ENCODE measurements at regions not wholly inside any gene's neighbourhood (a gene's known extent, or its start where the extent isn't known, plus 50 kb on each side); places are given as distances from the start of the nearest gene placed in this dataset.
A peak's percentile ranks its signal among the peaks of the same experiment; 100 is the strongest.
"Not testable (repeated sequence)": the region's sequence is repeated elsewhere in the genome, so short reads cannot be mapped to it uniquely, and the experiment has no call there.

- no peak for DNase-seq
Observed at GRCh38 chr6:166253778-166254204, 54.4 kb downstream of the PRR18 start.

- peak; percentile 40 for DNase-seq
Observed at GRCh38 chr6:166253281-166253681, 54.9 kb downstream of the PRR18 start.

DNA sequence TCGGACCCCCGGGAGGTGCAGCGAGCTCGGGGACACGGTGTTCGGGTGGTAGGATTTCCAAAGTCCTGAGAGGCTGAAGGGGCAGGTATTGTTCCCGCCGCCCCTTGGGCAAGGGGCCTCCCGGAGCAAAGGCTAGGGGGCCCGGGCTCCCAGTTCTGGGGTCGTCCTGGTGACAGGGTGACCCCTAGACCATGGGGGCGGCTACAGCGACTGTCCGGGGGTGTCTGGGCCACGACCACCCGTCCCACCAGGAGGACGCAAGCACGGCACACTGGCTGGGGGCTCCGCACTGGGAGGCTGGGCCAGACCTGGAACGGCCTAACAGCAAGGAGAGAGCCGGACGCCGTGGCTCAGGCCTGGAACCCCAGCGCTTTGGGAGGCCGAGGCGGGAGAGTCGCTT lies 55.6 kb downstream of the PRR18 start:
- no peak for DNase-seq

DNA sequence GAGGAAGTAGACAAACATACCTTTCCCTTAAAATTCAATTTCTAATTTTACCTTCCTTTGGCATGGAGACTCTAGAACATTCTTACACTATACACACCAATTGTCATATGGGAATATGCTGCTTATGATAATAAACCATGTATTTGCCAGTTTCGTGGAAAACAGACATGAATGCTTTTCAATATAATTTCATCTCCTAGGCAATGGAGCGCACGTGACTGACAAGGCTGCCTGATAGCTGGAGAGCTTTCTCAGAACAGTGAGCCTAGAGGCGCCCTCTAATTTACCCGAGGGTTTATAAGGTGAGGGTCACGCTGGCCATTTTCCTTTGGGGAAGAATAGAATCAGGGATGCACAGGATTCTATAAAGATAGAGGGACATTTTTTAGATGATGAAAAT lies 56.5 kb downstream of the PRR18 start:
- DNase-seq: no peak

GRCh38 chr6:166251211-166251610 lies 57.0 kb downstream of the PRR18 start:
- DNase-seq: no peak

DNA sequence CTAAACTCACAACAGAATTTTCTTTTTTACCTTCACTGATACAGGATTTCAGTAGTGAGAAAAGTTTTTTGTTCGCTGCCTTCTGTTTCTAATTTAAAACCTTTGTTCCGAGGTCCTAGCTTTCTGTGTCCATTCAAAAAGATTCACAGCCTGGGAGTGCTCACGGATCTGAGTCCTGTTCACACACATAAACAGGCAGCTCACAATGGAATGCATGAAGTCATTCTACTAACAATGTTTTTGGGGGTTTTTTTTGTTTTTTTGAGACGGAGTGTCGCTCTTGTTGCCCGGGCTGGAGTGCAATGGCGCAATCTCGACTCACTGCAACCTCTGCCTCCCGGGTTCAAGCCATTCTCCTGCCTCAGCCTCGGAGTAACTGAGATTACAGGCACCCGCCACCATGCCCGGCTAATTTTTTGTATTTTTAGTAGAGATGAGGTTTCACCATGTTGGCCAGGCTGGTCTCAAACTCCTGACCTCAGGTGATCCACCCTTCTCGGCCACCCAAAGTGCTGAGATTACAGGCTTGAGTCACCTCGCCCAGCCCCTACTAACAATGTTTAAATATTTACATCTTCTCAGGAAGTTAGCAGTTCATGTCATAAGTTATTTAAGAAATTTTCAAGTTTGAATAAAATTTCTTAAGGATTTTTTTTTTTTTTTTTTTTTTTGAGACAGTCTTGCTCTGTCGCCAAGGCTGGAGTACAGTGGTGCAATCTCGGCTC lies 59.0 kb downstream of the PRR18 start:
- not testable (repeated sequence) for DNase-seq

- no peak for DNase-seq
Observed at GRCh38 chr6:166245148-166245547, 63.0 kb downstream of the PRR18 start.

- no peak for DNase-seq
Observed at GRCh38 chr6:166244353-166245045, 63.7 kb downstream of the PRR18 start.

DNA sequence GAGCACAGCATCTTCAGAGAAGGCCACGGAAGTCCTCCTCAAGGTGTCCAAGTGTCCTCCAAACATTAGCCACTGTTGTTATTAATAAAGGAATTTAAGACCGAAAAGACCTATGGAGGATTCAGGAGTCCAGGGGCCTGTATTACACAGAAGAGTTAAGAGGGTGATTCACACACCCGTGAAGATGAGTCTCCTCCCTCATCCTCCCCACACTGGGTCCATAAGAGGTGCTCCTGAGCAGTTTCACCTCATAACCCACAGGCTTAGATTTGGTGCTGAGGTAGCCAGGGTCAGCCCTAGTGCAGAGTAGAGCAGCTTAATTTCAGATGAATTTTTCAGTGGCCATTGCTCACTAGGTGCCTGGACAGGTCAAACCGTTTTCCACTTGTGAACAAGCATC lies 65.3 kb downstream of the PRR18 start:
- no peak for DNase-seq

- no peak for DNase-seq
Observed at GRCh38 chr6:166241974-166242373, 66.2 kb downstream of the PRR18 start.

- no peak for DNase-seq
Observed at GRCh38 chr6:166240889-166241288, 67.3 kb downstream of the PRR18 start.

DNA sequence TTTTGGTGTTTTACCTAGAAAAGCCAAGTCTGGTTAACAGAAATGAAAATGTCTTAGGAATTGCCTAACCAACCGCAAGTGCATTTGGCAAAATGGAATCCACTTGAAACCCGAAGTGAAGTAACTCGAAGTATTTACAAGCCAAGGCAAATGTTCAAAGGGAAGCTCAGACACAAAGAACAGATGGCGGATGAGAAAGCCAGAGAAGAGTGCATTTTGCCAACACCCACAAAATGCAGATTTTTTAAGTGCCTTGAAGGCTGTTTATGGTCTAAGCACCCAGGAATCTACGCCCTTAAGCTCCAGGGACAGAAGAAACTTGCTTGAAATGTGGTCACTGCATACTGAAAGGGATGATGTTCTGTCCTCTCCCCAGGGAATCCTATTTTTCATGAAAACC lies 70.0 kb upstream of the TBXT start:
- DNase-seq: no peak

DNA sequence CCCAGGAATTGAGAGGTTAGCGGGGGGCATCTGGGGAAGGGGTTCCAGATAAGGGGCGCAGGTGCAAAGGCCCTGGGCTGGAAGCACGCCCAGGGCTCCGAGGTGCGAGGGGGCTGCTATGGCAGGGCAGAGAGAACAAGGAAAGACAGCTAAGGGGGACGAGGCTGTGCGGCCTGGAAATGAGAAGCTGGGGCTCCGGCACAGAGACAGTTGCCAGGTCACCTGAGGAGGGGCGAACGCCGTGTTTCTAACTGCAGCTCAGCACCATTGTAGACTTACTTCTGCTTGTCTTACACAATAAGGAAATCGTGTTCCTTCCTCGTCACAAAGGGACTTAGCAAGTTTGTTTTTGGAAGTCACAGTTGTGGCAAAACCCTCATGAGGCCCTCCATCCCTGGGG lies 68.9 kb upstream of the TBXT start:
- DNase-seq: no peak

DNA sequence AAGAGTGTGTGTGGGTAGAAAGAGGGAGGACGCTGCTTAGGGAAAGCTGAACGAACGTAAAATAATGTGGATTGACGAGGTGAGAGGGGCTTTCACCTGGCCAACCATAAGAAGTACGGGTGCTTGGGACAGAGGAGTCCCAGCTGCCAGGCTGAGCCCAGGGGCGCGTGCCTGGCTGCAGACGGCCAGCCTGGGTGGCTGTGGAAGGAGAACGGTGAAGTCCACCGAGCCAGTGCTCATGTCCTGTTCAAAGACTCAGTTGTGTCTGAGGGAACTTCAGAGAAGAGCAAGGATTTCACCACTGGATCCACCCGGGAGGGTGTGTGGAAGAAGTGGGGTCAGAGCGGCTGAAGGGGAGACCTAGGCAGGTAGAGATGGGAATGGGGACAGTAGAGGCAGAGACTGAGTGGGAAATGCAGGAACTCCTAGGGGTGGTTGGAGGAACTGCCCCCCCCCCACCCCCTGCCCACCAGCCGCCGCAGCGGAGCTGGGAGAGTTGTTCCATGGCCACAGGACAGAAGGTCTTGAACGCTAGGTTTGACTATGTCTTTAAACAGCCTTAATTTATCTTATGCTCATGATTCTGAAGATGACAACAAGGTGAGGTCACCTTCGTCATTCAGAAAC lies 68.1 kb upstream of the TBXT start:
- no peak for DNase-seq

DNA sequence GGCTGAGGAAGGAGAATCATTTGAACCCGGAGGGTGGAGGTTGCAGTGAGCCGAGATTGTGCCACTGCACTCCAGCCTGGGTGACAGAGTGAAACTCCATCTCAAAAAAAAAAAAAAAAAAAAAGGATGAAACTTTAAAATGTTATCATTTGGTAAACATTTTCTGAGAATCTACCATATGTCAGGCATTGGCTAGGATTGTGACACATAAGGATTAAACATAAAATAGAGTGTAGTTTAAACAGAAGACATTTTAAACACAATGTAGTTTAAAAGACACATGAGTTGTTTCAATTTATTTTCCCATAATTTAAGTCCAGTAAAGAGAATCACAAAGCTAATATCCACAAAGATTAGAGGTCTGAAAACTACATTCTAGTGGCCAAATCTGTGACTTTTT lies 63.5 kb upstream of the TBXT start:
- DNase-seq: not testable (repeated sequence)

GRCh38 chr6:166228839-166229528 lies 61.3 kb upstream of the TBXT start:
- no peak for DNase-seq

- DNase-seq: no peak
Observed at GRCh38 chr6:166228425-166228824, 60.8 kb upstream of the TBXT start.

DNA sequence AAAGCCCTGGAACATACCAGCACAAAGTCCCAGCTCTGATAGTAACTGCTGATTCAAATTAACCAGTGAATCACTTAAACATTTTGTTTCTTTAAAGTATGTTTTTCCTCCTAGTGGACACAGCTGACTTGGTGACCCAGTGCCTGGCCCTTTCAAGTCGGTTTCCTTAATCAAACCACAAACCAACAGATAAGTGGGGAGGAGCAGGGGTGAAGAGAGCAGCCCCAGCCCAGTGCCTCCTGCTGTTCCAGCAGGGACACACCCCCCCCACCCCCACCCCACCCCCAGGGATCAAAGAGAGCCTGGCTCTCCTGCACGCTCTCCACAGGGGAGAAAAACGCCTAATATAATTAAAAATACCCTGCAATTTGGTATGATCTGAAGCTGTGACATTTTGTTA lies 55.4 kb upstream of the TBXT start:
- no peak for DNase-seq

DNA sequence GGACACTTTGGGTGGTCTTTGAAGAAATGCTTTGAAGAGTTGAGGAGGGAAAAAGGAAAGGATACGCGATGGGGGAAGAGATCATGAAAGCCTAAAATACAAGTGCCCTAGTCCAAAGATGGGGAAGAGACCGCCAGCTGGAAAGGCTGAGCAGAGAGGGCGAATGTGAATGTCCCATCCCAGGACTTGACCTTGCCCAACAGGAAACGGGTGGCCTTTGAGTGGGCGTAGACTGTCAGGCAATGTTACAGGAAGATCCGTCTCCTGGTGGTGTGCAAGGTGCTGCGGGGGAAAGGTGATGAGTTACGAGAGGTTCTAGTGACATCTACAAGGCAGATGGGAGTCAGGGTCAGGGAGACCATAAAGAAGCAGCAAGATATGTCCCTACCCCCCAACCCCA lies 55.0 kb upstream of the TBXT start:
- DNase-seq: no peak

DNA sequence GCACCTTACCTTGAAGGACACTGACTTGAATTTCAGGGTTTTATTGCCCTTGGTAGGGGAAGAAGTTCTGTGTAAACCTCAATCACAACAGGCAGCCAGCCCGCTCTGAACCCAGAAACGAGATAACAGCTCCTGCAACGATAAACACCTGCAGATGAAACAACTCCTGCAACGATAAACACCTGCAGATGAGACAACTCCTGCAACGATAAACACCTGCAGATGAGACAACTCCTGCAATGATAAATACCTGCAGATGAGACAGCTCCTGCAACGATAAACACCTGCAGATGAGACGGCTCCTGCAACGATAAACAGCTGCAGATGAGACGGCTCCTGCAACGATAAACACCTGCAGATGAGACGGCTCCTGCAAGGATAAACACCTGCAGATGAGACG lies 54.0 kb upstream of the TBXT start:
- DNase-seq: no peak

DNA sequence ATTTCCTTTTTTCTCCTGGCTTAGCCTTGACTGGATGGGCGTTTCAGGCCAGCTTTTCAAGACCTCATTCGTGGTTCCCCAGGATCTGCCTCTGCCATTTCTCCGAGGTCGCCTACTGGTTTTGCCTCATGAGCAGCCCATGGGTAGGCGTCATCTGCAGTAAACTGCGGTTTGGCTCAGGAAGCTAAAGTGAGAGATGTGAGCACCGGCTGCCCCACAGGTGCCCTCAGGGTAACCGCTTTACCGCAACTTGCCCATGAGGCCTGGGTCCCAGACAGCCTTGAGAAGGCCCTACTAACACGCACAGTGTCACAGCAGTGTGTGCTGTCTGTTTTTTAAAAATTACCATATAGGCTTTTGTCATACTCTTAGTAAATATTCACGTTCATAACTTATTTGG lies 53.4 kb upstream of the TBXT start:
- DNase-seq: no peak
